ENCODE measurements at regions not wholly inside any gene's neighbourhood (a gene's known extent, or its start where the extent isn't known, plus 50 kb on each side); places are given as distances from the start of the nearest gene placed in this dataset.

- H3K27ac ChIP-seq (ENCODE audit: poor library complexity, severe bottlenecking) = no peak overlapping the region
- H3K4me1 ChIP-seq (ENCODE audit: insufficient read depth, poor library complexity, severe bottlenecking) = no peaks in the 10 kb centered on the region
- ATAC-seq (ENCODE audit: low read depth) (no peak), DNase-seq (ENCODE audit: low spot score) (no peak)
- no peaks in the 10 kb centered on the region for H3K27me3 ChIP-seq (ENCODE audit: insufficient read depth, poor library complexity, severe bottlenecking)
- H3K9me3 ChIP-seq (ENCODE audit: severe bottlenecking) = no peaks in the 10 kb centered on the region
- no peak for TF ChIP-seq CTCF (IDR thresholded peaks at IDR 0.05; ENCODE audit: poor library complexity, severe bottlenecking)
- no peak overlapping the region for H3K4me3 ChIP-seq (ENCODE audit: severe bottlenecking)
- H3K36me3 ChIP-seq (ENCODE audit: low read depth) = no peaks in the 10 kb centered on the region
Observed at GRCh38 chr2:81225756-81226155, 921.2 kb upstream of the LRRTM1 start.

- TF ChIP-seq CTCF (IDR thresholded peaks at IDR 0.05; ENCODE audit: poor library complexity, severe bottlenecking) = no peak
- no peak overlapping the region for H3K4me3 ChIP-seq (ENCODE audit: severe bottlenecking)
- no peak overlapping the region for H3K27ac ChIP-seq (ENCODE audit: poor library complexity, severe bottlenecking)
Observed at GRCh38 chr2:81213598-81213997, 909.0 kb upstream of the LRRTM1 start.

GRCh38 chr2:81206216-81206615, 901.7 kb upstream of the LRRTM1 start:
- ATAC-seq (ENCODE audit: low read depth) (no peak), DNase-seq (ENCODE audit: low spot score) (no peak)
- H3K36me3 ChIP-seq (ENCODE audit: low read depth) = no peaks in the 10 kb centered on the region

More at GRCh38 chr2:81213598-81213997, 909.0 kb upstream of the LRRTM1 start:
- Histone ChIP-seq H3K27me3 (ENCODE audit: insufficient read depth, poor library complexity, severe bottlenecking) (no peaks in the 10 kb centered on the region), H3K36me3 (ENCODE audit: low read depth) (no peaks in the 10 kb centered on the region), H3K9me3 (ENCODE audit: severe bottlenecking) (no peaks in the 10 kb centered on the region), H3K4me1 (ENCODE audit: insufficient read depth, poor library complexity, severe bottlenecking) (no peaks in the 10 kb centered on the region)
- no peak for ATAC-seq (ENCODE audit: low read depth)
- no peak for DNase-seq (ENCODE audit: low spot score)

GRCh38 chr2:81196933-81197628, 892.5 kb upstream of the LRRTM1 start:
- ATAC-seq (ENCODE audit: low read depth) (no peak), DNase-seq (ENCODE audit: low spot score) (no peak)
- Histone ChIP-seq H3K36me3 (ENCODE audit: low read depth) (no peaks in the 10 kb centered on the region), H3K27ac (ENCODE audit: poor library complexity, severe bottlenecking) (no peak overlapping the region), H3K27me3 (ENCODE audit: insufficient read depth, poor library complexity, severe bottlenecking) (no peaks in the 10 kb centered on the region), H3K4me3 (ENCODE audit: severe bottlenecking) (no peak overlapping the region), H3K4me1 (ENCODE audit: insufficient read depth, poor library complexity, severe bottlenecking) (no peaks in the 10 kb centered on the region), H3K9me3 (ENCODE audit: severe bottlenecking) (no peaks in the 10 kb centered on the region)
- TF ChIP-seq CTCF (IDR thresholded peaks at IDR 0.05; ENCODE audit: poor library complexity, severe bottlenecking) = no peak

More at GRCh38 chr2:81206216-81206615, 901.7 kb upstream of the LRRTM1 start:
- H3K27me3 ChIP-seq (ENCODE audit: insufficient read depth, poor library complexity, severe bottlenecking) = no peaks in the 10 kb centered on the region
- no peaks in the 10 kb centered on the region for H3K9me3 ChIP-seq (ENCODE audit: severe bottlenecking)
- no peak overlapping the region for H3K27ac ChIP-seq (ENCODE audit: poor library complexity, severe bottlenecking)
- no peak overlapping the region for H3K4me3 ChIP-seq (ENCODE audit: severe bottlenecking)
- no peaks in the 10 kb centered on the region for H3K4me1 ChIP-seq (ENCODE audit: insufficient read depth, poor library complexity, severe bottlenecking)
- TF ChIP-seq CTCF (IDR thresholded peaks at IDR 0.05; ENCODE audit: poor library complexity, severe bottlenecking) = no peak

GRCh38 chr2:81196383-81196851, 891.9 kb upstream of the LRRTM1 start:
- TF ChIP-seq CTCF (IDR thresholded peaks at IDR 0.05; ENCODE audit: poor library complexity, severe bottlenecking) = no peak
- H3K4me1 ChIP-seq (ENCODE audit: insufficient read depth, poor library complexity, severe bottlenecking) = no peaks in the 10 kb centered on the region
- ATAC-seq (ENCODE audit: low read depth) = no peak
- no peaks in the 10 kb centered on the region for H3K9me3 ChIP-seq (ENCODE audit: severe bottlenecking)
- H3K4me3 ChIP-seq (ENCODE audit: severe bottlenecking) = no peak overlapping the region
- H3K36me3 ChIP-seq (ENCODE audit: low read depth) = no peaks in the 10 kb centered on the region
- H3K27ac ChIP-seq (ENCODE audit: poor library complexity, severe bottlenecking) = no peak overlapping the region
- no peaks in the 10 kb centered on the region for H3K27me3 ChIP-seq (ENCODE audit: insufficient read depth, poor library complexity, severe bottlenecking)
- DNase-seq (ENCODE audit: low spot score) = no peak

Measured in RWPE2 (cell line).